ENCODE measurements at regions not wholly inside any gene's neighbourhood (a gene's known extent, or its start where the extent isn't known, plus 50 kb on each side); places are given as distances from the start of the nearest gene placed in this dataset.

GRCh38 chr11:119952441-119952840 lies 185.5 kb downstream of the TRIM29 start:
- Histone ChIP-seq H3K27ac (ENCODE audit: low read depth, low read length) (no peak overlapping the region), H3K9me3 (ENCODE audit: insufficient read depth, low read depth, low read length) (no peaks in the 10 kb centered on the region), H3K27me3 (ENCODE audit: insufficient read depth, low read length) (peaks cover 17% of the 10 kb centered on the region), H3K36me3 (ENCODE audit: insufficient read depth, low read length) (no peaks in the 10 kb centered on the region), H3K4me2 (ENCODE audit: low read length) (no peak overlapping the region), H4K20me1 (ENCODE audit: insufficient read depth, low read length) (no peaks in the 10 kb centered on the region), H3K4me3 (ENCODE audit: insufficient read depth, low read depth, low read length) (no peak overlapping the region), H3K9ac (ENCODE audit: low read length) (no peak overlapping the region), H3K79me2 (ENCODE audit: insufficient read depth, low read length) (no peaks in the 10 kb centered on the region), H2AFZ (ENCODE audit: low read depth, low read length) (no peak overlapping the region), H3K4me1 (ENCODE audit: insufficient read depth, low read length) (no peaks in the 10 kb centered on the region)
- Mint-ChIP-seq H3K27me3 (ENCODE audit: low read depth, unreplicated experiment) (peaks cover 38% of the 10 kb centered on the region), H3K4me1 (ENCODE audit: low read depth, unreplicated experiment) (no peaks in the 10 kb centered on the region), H3K36me3 (ENCODE audit: low read depth, unreplicated experiment) (no peaks in the 10 kb centered on the region), H3K9me3 (ENCODE audit: unreplicated experiment) (no peaks in the 10 kb centered on the region), H3K4me3 (ENCODE audit: unreplicated experiment) (no peak overlapping the region), H3K27ac (ENCODE audit: unreplicated experiment) (no peak overlapping the region)
- TF ChIP-seq CTCF (IDR thresholded peaks at IDR 0.05; ENCODE audit: insufficient read depth, low read depth, low read length) (no peak), EZH2 (IDR thresholded peaks at IDR 0.05; ENCODE audit: insufficient read depth, low read length) (no peak)
- no peak for DNase-seq (ENCODE audit: low read depth)
- no peak for FAIRE-seq

GRCh38 chr11:119943298-119943655 lies 194.6 kb downstream of the TRIM29 start:
- no peaks in the 10 kb centered on the region for H3K9me3 Mint-ChIP-seq (ENCODE audit: unreplicated experiment)
- no peak overlapping the region for H3K4me3 Mint-ChIP-seq (ENCODE audit: unreplicated experiment)
- H3K27me3 ChIP-seq (ENCODE audit: insufficient read depth, low read length) = peaks cover 13% of the 10 kb centered on the region
- H3K4me2 ChIP-seq (ENCODE audit: low read length) = no peak overlapping the region
- TF ChIP-seq EZH2 (IDR thresholded peaks at IDR 0.05; ENCODE audit: insufficient read depth, low read length) (no peak), CTCF (IDR thresholded peaks at IDR 0.05; ENCODE audit: insufficient read depth, low read depth, low read length) (no peak)
- H3K4me1 ChIP-seq (ENCODE audit: insufficient read depth, low read length) = no peaks in the 10 kb centered on the region
- H3K27ac ChIP-seq (ENCODE audit: low read depth, low read length) = no peak overlapping the region
- peaks cover 9% of the 10 kb centered on the region for H3K4me1 Mint-ChIP-seq (ENCODE audit: low read depth, unreplicated experiment)
- no peaks in the 10 kb centered on the region for H3K79me2 ChIP-seq (ENCODE audit: insufficient read depth, low read length)
- H3K4me3 ChIP-seq (ENCODE audit: insufficient read depth, low read depth, low read length) = no peak overlapping the region
- no peak overlapping the region for H3K9ac ChIP-seq (ENCODE audit: low read length)
- H3K27ac Mint-ChIP-seq (ENCODE audit: unreplicated experiment) = no peak overlapping the region
- peaks cover 65% of the 10 kb centered on the region for H3K27me3 Mint-ChIP-seq (ENCODE audit: low read depth, unreplicated experiment)
- H3K36me3 Mint-ChIP-seq (ENCODE audit: low read depth, unreplicated experiment) = no peaks in the 10 kb centered on the region
- DNase-seq (ENCODE audit: low read depth) = no peak
- no peak for FAIRE-seq
- no peaks in the 10 kb centered on the region for H3K36me3 ChIP-seq (ENCODE audit: insufficient read depth, low read length)
- no peaks in the 10 kb centered on the region for H3K9me3 ChIP-seq (ENCODE audit: insufficient read depth, low read depth, low read length)
- H2AFZ ChIP-seq (ENCODE audit: low read depth, low read length) = no peak overlapping the region
- no peaks in the 10 kb centered on the region for H4K20me1 ChIP-seq (ENCODE audit: insufficient read depth, low read length)

- H3K27ac ChIP-seq (ENCODE audit: low read depth, low read length) = no peak overlapping the region
- no peaks in the 10 kb centered on the region for H4K20me1 ChIP-seq (ENCODE audit: insufficient read depth, low read length)
- Mint-ChIP-seq H3K9me3 (ENCODE audit: unreplicated experiment) (no peaks in the 10 kb centered on the region), H3K4me3 (ENCODE audit: unreplicated experiment) (no peak overlapping the region), H3K27ac (ENCODE audit: unreplicated experiment) (no peak overlapping the region), H3K4me1 (ENCODE audit: low read depth, unreplicated experiment) (peaks cover 9% of the 10 kb centered on the region), H3K36me3 (ENCODE audit: low read depth, unreplicated experiment) (no peaks in the 10 kb centered on the region), H3K27me3 (ENCODE audit: low read depth, unreplicated experiment) (peaks cover 62% of the 10 kb centered on the region)
- no peaks in the 10 kb centered on the region for H3K36me3 ChIP-seq (ENCODE audit: insufficient read depth, low read length)
- no peak overlapping the region for H3K4me3 ChIP-seq (ENCODE audit: insufficient read depth, low read depth, low read length)
- no peaks in the 10 kb centered on the region for H3K4me1 ChIP-seq (ENCODE audit: insufficient read depth, low read length)
- H3K9ac ChIP-seq (ENCODE audit: low read length) = no peak overlapping the region
- no peak overlapping the region for H3K4me2 ChIP-seq (ENCODE audit: low read length)
- TF ChIP-seq EZH2 (IDR thresholded peaks at IDR 0.05; ENCODE audit: insufficient read depth, low read length) (no peak), CTCF (IDR thresholded peaks at IDR 0.05; ENCODE audit: insufficient read depth, low read depth, low read length) (no peak)
- DNase-seq (ENCODE audit: low read depth) (no peak), FAIRE-seq (no peak)
- H3K9me3 ChIP-seq (ENCODE audit: insufficient read depth, low read depth, low read length) = no peaks in the 10 kb centered on the region
- H3K27me3 ChIP-seq (ENCODE audit: insufficient read depth, low read length) = peaks cover 13% of the 10 kb centered on the region
- H2AFZ ChIP-seq (ENCODE audit: low read depth, low read length) = no peak overlapping the region
- no peaks in the 10 kb centered on the region for H3K79me2 ChIP-seq (ENCODE audit: insufficient read depth, low read length)
These were observed 195.2 kb downstream of the TRIM29 start for GRCh38 chr11:119942583-119943297.

Measured in astrocyte (in vitro differentiated cells and primary cell).